Kidney epithelial cell (primary cell): ENCODE measurements at regions not wholly inside any gene's neighbourhood (a gene's known extent, or its start where the extent isn't known, plus 50 kb on each side); places are given as distances from the start of the nearest gene placed in this dataset.
"Not testable (repeated sequence)": the region's sequence is repeated elsewhere in the genome, so short reads cannot be mapped to it uniquely, and the experiment has no call there.

Experiments used
- DNase-seq: peaks from one replicate; pipeline ENCODE4 v3.0.0-alpha.2; 2010; ENCODE audit warnings: low read depth
- H3K27me3 ChIP-seq: 2 replicates; pipeline ENCODE4 v1.6.0; 2011; ENCODE audit warnings: low read length; ENCODE audit not compliant: control insufficient read depth, insufficient read depth
- H3K36me3 ChIP-seq: 2 replicates; pipeline ENCODE4 v1.5.1; 2011; ENCODE audit warnings: low read length; ENCODE audit not compliant: control insufficient read depth, insufficient read depth
- H3K4me3 ChIP-seq: 2 replicates; pipeline ENCODE4 v1.5.1; 2011; ENCODE audit warnings: low read depth, mild to moderate bottlenecking, control low read depth, low read length
- CTCF ChIP-seq: IDR thresholded peaks from 2 replicates; pipeline ENCODE4 v1.5.1; 2011; ENCODE audit warnings: mild to moderate bottlenecking, moderate library complexity, low read length, control low read depth, inconsistent platforms; ENCODE audit not compliant: insufficient read depth, poor library complexity, severe bottlenecking

- DNase-seq = no peak
- no peaks in the 10 kb centered on the region for H3K36me3 ChIP-seq
- no peak overlapping the region for H3K4me3 ChIP-seq
- no peak for TF ChIP-seq CTCF
- H3K27me3 ChIP-seq = no peaks in the 10 kb centered on the region
Observed at GRCh38 chr7:91614431-91614830, 266.1 kb downstream of the MTERF1 start.

GRCh38 chr7:91618776-91619765, 261.4 kb downstream of the MTERF1 start:
- TF ChIP-seq CTCF = no peak
- H3K36me3 ChIP-seq = no peaks in the 10 kb centered on the region
- no peaks in the 10 kb centered on the region for H3K27me3 ChIP-seq
- DNase-seq = no peak
- H3K4me3 ChIP-seq = no peak overlapping the region

GRCh38 chr7:91620827-91621226, 259.7 kb downstream of the MTERF1 start:
- H3K36me3 ChIP-seq = no peaks in the 10 kb centered on the region
- H3K4me3 ChIP-seq = no peak overlapping the region
- no peak for TF ChIP-seq CTCF
- H3K27me3 ChIP-seq = no peaks in the 10 kb centered on the region
- DNase-seq = no peak

- H3K4me3 ChIP-seq, H3K36me3 ChIP-seq, DNase-seq, H3K27me3 ChIP-seq: not testable (repeated sequence)
Observed at GRCh38 chr7:91627324-91627723, 253.2 kb downstream of the MTERF1 start.

GRCh38 chr7:91628742-91629141, 251.8 kb downstream of the MTERF1 start:
- no peaks in the 10 kb centered on the region for H3K36me3 ChIP-seq
- TF ChIP-seq CTCF = no peak
- DNase-seq = no peak
- H3K27me3 ChIP-seq = no peaks in the 10 kb centered on the region
- no peak overlapping the region for H3K4me3 ChIP-seq

- H3K4me3 ChIP-seq = no peak overlapping the region
- no peaks in the 10 kb centered on the region for H3K36me3 ChIP-seq
- H3K27me3 ChIP-seq = no peaks in the 10 kb centered on the region
- TF ChIP-seq CTCF = no peak
- peak; percentile 4 for DNase-seq
Observed at GRCh38 chr7:91630581-91631380, 249.7 kb downstream of the MTERF1 start.
